ENCODE measurements at regions not wholly inside any gene's neighbourhood (a gene's known extent, or its start where the extent isn't known, plus 50 kb on each side); places are given as distances from the start of the nearest gene placed in this dataset.

DNA sequence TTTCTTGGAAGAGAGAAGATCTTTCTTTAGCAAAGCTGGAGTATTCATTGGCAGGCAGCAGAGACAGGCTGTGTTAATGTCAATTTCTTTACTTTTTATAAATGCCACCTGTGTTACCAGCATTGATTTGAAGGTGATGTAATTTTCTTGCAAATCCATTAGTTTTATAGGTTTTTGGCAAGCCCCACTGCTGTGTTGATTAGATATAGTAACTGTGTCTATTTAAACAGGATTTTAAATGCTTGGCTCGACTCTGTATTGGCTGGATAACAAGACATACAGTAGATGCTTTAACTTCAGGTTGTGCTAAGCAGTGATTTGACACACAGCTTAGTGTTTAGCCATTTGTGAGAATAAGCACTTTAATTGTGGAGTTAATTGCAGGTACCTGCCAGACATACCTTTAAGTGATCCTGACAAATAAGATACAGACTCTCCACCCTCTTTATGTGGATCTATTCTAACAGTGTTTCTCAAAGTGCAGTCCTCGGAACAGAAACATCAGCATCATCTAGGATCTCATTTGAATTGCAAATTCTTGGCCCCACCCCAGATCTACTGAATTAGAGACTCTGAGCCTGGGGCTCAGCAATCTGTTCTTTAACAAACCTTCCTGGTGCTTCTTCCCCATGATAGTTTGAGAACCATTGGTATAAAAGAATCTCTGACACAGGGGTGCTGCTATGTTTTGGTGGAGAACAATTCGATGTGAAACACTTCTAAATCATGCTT is 397.5 kb downstream of the HDGFL1 start:
- Histone ChIP-seq H3K4me1 (no peaks in the 10 kb centered on the region), H3K9me3 (no peaks in the 10 kb centered on the region), H3K4me3 (no peak overlapping the region), H3K36me3 (no peaks in the 10 kb centered on the region), H3K27ac (no peak overlapping the region), H3K27me3 (no peaks in the 10 kb centered on the region)
- intact Hi-C loops (cut with DNase I), result no loop called here
- no peak for DNase-seq (ENCODE audit: low spot score in 2 of 2)
- TF ChIP-seq, protein P1, sequence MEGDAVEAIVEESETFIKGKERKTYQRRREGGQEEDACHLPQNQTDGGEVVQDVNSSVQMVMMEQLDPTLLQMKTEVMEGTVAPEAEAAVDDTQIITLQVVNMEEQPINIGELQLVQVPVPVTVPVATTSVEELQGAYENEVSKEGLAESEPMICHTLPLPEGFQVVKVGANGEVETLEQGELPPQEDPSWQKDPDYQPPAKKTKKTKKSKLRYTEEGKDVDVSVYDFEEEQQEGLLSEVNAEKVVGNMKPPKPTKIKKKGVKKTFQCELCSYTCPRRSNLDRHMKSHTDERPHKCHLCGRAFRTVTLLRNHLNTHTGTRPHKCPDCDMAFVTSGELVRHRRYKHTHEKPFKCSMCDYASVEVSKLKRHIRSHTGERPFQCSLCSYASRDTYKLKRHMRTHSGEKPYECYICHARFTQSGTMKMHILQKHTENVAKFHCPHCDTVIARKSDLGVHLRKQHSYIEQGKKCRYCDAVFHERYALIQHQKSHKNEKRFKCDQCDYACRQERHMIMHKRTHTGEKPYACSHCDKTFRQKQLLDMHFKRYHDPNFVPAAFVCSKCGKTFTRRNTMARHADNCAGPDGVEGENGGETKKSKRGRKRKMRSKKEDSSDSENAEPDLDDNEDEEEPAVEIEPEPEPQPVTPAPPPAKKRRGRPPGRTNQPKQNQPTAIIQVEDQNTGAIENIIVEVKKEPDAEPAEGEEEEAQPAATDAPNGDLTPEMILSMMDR (IDR thresholded peaks at IDR 0.05), result no peak

DNA sequence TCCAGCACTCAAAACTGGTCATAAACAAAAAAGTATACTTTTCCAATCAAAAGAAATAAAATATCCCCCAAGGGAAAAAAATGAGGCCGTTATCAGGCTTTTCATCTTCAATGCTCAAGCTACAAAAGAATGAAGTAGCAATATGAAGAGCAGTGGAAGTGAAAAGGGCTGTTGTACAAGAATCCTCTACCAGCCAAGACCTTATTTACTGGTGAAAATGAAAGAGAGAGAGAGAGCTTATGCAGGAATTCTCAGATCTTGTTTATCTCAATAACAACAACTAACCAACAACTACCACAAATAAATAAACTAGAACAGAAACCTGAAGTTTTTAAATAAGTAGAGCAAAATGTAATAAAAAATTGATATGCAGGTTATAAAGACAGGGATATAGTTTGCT is 400.6 kb downstream of the HDGFL1 start:
- no peak overlapping the region for H3K27ac ChIP-seq

DNA sequence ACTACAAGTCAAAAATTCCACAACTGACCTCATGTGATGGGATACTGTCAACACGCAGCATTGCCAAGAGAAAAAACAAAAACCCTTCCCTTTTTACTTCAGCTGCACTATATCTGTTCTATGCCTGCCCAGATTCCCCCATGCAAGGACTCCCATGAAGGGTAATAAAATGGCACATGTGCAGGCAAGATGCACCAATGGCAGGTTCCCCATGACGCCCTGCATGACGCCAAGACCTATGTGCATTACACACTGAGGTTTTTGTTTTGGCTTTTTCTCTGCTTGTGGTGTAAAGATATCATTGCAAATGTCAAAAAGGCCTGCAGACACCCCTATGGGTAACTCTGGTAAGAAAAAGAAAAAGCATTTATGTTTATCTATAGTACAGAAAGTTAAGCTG is 403.4 kb downstream of the HDGFL1 start:
- Histone ChIP-seq H3K27me3 (no peaks in the 10 kb centered on the region), H3K4me1 (no peaks in the 10 kb centered on the region), H3K9me3 (no peaks in the 10 kb centered on the region), H3K4me3 (no peak overlapping the region), H3K27ac (no peak overlapping the region), H3K36me3 (no peaks in the 10 kb centered on the region)
- no peak for DNase-seq (ENCODE audit: low spot score in 2 of 2)
- intact Hi-C loops (cut with DNase I), result no loop called here
- TF ChIP-seq, protein P1 (IDR thresholded peaks at IDR 0.05), result no peak

More for the DNA sequence above, 400.6 kb downstream of the HDGFL1 start:
- H3K9me3 ChIP-seq, result no peaks in the 10 kb centered on the region
- H3K36me3 ChIP-seq, result no peaks in the 10 kb centered on the region
- no peaks in the 10 kb centered on the region for H3K27me3 ChIP-seq
- intact Hi-C loops (cut with DNase I), result no loop called here
- no peaks in the 10 kb centered on the region for H3K4me1 ChIP-seq
- DNase-seq (ENCODE audit: low spot score in 2 of 2), result no peak
- no peak overlapping the region for H3K4me3 ChIP-seq
- TF ChIP-seq, protein P1 (IDR thresholded peaks at IDR 0.05), result no peak

DNA sequence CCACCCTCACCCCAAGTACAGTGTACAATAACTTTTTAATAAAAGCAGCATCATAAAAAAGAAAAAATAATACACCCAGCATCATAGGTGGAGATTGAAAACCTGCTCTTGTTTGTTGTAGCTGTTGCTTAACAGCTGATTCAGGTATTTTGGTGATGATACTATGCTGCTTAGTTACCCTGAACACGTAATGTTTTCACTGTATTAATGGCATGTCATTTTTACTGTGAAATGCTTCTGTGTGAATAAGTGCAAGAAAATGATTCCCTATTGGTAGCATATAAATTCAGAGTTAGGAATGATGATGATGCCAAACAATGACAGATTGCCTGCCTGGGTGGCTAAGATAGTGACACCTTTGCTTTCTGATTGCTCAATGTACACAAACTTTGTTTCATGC is 405.7 kb downstream of the HDGFL1 start:
- Histone ChIP-seq H3K4me3 (no peak overlapping the region), H3K4me1 (no peaks in the 10 kb centered on the region), H3K36me3 (no peaks in the 10 kb centered on the region), H3K9me3 (no peaks in the 10 kb centered on the region), H3K27ac (no peak overlapping the region), H3K27me3 (no peaks in the 10 kb centered on the region)
- intact Hi-C loops (cut with DNase I), result no loop called here
- TF ChIP-seq, protein P1 (IDR thresholded peaks at IDR 0.05), result no peak
- DNase-seq (ENCODE audit: low spot score in 2 of 2), result no peak

DNA sequence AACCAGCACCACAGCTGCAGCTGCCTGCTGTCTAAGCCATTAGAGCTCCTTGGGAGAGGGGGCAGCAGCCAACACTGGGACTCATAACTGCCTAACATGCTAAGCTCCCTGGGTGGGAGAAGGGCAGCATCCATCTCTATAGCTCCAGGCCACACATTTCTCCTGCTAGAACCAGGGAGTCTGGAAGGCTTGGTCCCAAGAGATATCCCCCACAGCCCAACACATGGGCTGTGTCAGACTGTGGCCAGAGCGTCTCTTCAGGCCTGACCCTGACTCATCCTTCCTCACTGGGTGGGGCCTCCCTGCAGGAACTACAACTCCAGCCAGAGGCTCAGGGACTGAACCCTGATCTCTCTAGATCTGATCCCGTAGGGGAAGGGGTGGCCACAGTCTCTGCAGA is 411.1 kb downstream of the HDGFL1 start:
- intact Hi-C loops (cut with DNase I), result no loop called here
- H3K9me3 ChIP-seq, result no peaks in the 10 kb centered on the region
- no peaks in the 10 kb centered on the region for H3K27me3 ChIP-seq
- no peak overlapping the region for H3K4me3 ChIP-seq
- no peak for DNase-seq (ENCODE audit: low spot score in 2 of 2)
- TF ChIP-seq, protein P1 (IDR thresholded peaks at IDR 0.05), result no peak
- no peaks in the 10 kb centered on the region for H3K4me1 ChIP-seq
- H3K27ac ChIP-seq, result no peak overlapping the region
- no peaks in the 10 kb centered on the region for H3K36me3 ChIP-seq
